Caco-2 (cell line): ENCODE measurements at regions not wholly inside any gene's neighbourhood (a gene's known extent, or its start where the extent isn't known, plus 50 kb on each side); places are given as distances from the start of the nearest gene placed in this dataset.

Experiments
- BruUV-seq: library from RNA; stranded (reverse); fragments of 400-500 nt; replicated peaks from 2 replicates; lab custom pipeline; 2021; lab: Mats Ljungman, UMichigan
- CTCF ChIA-PET: fragments of 300-600 bp; sonication (Branson Sonifier 250); formaldehyde crosslinking; loops from one replicate; lab custom pipeline; 2022; ENCODE audit warnings: antibody characterized with exemption; lab: Charles Lee
- POLR2A ChIA-PET: fragments of 300-600 bp; sonication (Branson Sonifier 250); formaldehyde crosslinking; loops from one replicate; lab custom pipeline; 2022; ENCODE audit warnings: antibody characterized with exemption; lab: Charles Lee
- DNase-seq, 2 experiments: peaks; one replicate each; pipeline versions ENCODE4 v3.0.0 to v3.0.0-alpha.2; 2020 to 2022
- H3K27me3 ChIP-seq: replicated peaks from 2 replicates; pipeline ENCODE4 v1.6.0; 2011; ENCODE audit warnings: low read length; ENCODE audit not compliant: control insufficient read depth, insufficient read depth
- H3K36me3 ChIP-seq: 2 replicates; pipeline ENCODE4 v1.5.1; 2011; ENCODE audit warnings: low read length; ENCODE audit not compliant: control insufficient read depth, insufficient read depth
- H3K4me1 ChIP-seq: fragments of 250-450 bp; sonication (Bioruptor Pico); 2 replicates; pipeline ENCODE4 v1.5.1; 2020; ENCODE audit warnings: mild to moderate bottlenecking
- H3K4me3 ChIP-seq: 2 replicates; pipeline ENCODE4 v1.5.1; 2011; ENCODE audit warnings: low read depth, mild to moderate bottlenecking, control low read depth, low read length
- H3K9me3 ChIP-seq: fragments of 250-450 bp; sonication (Bioruptor Pico); 2 replicates; pipeline ENCODE4 v1.5.1; 2020; ENCODE audit warnings: mild to moderate bottlenecking, moderate library complexity
- H3K27ac Mint-ChIP-seq: one replicate; pipeline ENCODE4 v1.8.0; 2022; ENCODE audit warnings: mixed read lengths; ENCODE audit not compliant: unreplicated experiment
- H3K27me3 Mint-ChIP-seq: one replicate; pipeline ENCODE4 v1.8.0; 2022; ENCODE audit warnings: mixed read lengths; ENCODE audit not compliant: insufficient read depth, unreplicated experiment
- H3K36me3 Mint-ChIP-seq: one replicate; pipeline ENCODE4 v1.8.0; 2022; ENCODE audit warnings: mild to moderate bottlenecking, mixed read lengths; ENCODE audit not compliant: insufficient read depth, unreplicated experiment
- H3K4me1 Mint-ChIP-seq: one replicate; pipeline ENCODE4 v1.8.0; 2022; ENCODE audit warnings: low read depth, mixed read lengths; ENCODE audit not compliant: unreplicated experiment
- H3K4me3 Mint-ChIP-seq: one replicate; pipeline ENCODE4 v1.8.0; 2022; ENCODE audit warnings: mild to moderate bottlenecking, moderate library complexity, mixed read lengths; ENCODE audit not compliant: unreplicated experiment
- H3K9me3 Mint-ChIP-seq: one replicate; pipeline ENCODE4 v1.8.0; 2022; ENCODE audit warnings: mixed read lengths; ENCODE audit not compliant: unreplicated experiment
- intact Hi-C: fragments of 100-400 bp; cut with micrococcal nuclease; formaldehyde crosslinking; loops from one replicate; pipeline ENCODE4 v1.10.0; 2022; ENCODE audit not compliant: unreplicated experiment
- TF ChIP-seq, protein P1 (sequence below), 2 experiments: fragments of 200-600 bp in 1 of 2; IDR thresholded peaks; 1 replicate in 1 of 2; 2 replicates in 1 of 2; pipeline versions ENCODE4 v1.5.1 to v1.8.0; 2011 to 2022; ENCODE audit warnings: antibody characterized with exemption in 1 of 2, control low read depth in 1 of 2, inconsistent platforms in 1 of 2, low read depth in 1 of 2, low read length in 1 of 2, mild to moderate bottlenecking in 1 of 2, moderate library complexity in 1 of 2; ENCODE audit not compliant: insufficient read depth in 1 of 2, severe bottlenecking in 1 of 2, unreplicated experiment in 1 of 2

DNA sequence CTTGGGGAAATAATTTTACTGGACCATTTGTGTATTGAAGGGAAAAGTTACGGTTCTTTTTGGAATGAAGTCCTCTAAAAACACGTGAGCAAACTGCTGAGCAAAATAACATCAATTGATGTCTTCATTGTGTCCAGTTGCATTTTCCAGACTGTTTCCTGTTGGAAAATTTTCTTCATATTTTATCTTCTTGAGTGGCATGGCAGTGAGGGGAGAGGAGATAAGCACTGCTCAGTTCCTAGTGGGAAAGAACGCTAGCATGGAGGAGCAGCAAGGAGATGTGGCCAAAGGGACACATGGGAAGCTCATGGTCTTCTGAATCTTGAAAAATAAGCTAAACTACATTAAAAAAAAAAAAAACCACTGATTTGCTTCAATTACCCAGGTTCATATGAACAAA is 776.0 kb downstream of the TFAP2A start:
- Mint-ChIP-seq H3K9me3 (no peaks in the 10 kb centered on the region), H3K36me3 (no peaks in the 10 kb centered on the region), H3K27me3 (no peaks in the 10 kb centered on the region), H3K4me1 (no peaks in the 10 kb centered on the region), H3K4me3 (no peak overlapping the region), H3K27ac (no peak overlapping the region)
- H3K27me3 ChIP-seq: no peaks in the 10 kb centered on the region
- intact Hi-C loops: no loop called here
- BruUV-seq: no TSS peak
- no peak for DNase-seq
- POLR2A ChIA-PET: no interaction called here
- H3K36me3 ChIP-seq: no peaks in the 10 kb centered on the region
- no peak overlapping the region for H3K4me3 ChIP-seq
- TF ChIP-seq, protein P1, sequence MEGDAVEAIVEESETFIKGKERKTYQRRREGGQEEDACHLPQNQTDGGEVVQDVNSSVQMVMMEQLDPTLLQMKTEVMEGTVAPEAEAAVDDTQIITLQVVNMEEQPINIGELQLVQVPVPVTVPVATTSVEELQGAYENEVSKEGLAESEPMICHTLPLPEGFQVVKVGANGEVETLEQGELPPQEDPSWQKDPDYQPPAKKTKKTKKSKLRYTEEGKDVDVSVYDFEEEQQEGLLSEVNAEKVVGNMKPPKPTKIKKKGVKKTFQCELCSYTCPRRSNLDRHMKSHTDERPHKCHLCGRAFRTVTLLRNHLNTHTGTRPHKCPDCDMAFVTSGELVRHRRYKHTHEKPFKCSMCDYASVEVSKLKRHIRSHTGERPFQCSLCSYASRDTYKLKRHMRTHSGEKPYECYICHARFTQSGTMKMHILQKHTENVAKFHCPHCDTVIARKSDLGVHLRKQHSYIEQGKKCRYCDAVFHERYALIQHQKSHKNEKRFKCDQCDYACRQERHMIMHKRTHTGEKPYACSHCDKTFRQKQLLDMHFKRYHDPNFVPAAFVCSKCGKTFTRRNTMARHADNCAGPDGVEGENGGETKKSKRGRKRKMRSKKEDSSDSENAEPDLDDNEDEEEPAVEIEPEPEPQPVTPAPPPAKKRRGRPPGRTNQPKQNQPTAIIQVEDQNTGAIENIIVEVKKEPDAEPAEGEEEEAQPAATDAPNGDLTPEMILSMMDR (IDR thresholded peaks at IDR 0.05; ENCODE audit: insufficient read depth in 1 of 2, low read depth in 1 of 2, low read length in 1 of 2, severe bottlenecking in 1 of 2, unreplicated experiment in 1 of 2): no peak
- CTCF ChIA-PET: no interaction called here
- H3K4me1 ChIP-seq: no peaks in the 10 kb centered on the region
- H3K9me3 ChIP-seq: no peaks in the 10 kb centered on the region

DNA sequence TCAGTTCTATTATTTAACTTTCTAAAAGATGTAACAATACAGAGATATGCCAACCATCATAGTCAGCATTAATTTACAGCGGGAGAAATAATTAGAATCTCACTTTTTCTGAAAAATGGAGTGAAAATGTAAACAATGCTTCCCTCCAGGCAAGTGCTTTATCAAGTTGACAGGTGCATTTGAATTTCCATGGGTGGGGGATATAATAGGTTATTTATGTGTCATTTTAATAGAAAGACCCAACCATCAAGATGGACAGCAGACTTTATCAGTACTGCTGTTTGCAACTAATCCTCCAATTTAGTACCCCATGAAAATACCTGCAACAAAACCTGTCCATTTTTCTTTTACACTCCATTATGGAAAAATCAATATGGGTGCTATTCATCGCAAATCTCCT is 780.1 kb downstream of the TFAP2A start:
- no TSS peak for BruUV-seq
- Mint-ChIP-seq H3K4me3 (no peak overlapping the region), H3K36me3 (no peaks in the 10 kb centered on the region), H3K27ac (no peak overlapping the region), H3K27me3 (no peaks in the 10 kb centered on the region), H3K9me3 (peaks cover 19% of the 10 kb centered on the region), H3K4me1 (no peaks in the 10 kb centered on the region)
- peaks cover 10% of the 10 kb centered on the region; the same call in 1 of the 2 replicates for H3K9me3 ChIP-seq
- no peaks in the 10 kb centered on the region for H3K36me3 ChIP-seq
- DNase-seq: no peak
- intact Hi-C loops: no loop called here
- ChIA-PET POLR2A (no interaction called here), CTCF (no interaction called here)
- H3K27me3 ChIP-seq: no peaks in the 10 kb centered on the region
- TF ChIP-seq, protein P1 (IDR thresholded peaks at IDR 0.05; ENCODE audit: insufficient read depth in 1 of 2, low read depth in 1 of 2, low read length in 1 of 2, severe bottlenecking in 1 of 2, unreplicated experiment in 1 of 2): no peak
- H3K4me3 ChIP-seq: no peak overlapping the region
- no peaks in the 10 kb centered on the region for H3K4me1 ChIP-seq

DNA sequence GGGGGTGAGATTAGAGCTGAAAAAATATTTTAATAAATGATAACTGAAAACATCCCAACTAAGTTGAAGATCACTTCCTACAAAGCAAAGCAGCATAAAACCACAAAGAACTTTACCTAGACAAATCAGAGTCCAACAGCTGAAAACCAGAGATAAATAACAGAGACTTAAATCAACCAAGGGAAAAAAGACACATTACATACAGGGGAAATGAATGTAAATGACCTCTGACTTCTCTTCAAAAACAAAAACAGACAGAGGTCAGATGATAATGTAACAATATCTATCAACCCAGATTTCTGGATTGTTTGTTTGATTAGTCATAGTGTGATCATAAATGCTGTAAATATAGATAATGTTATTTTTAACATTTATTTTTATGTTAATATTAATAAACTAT is 782.8 kb downstream of the TFAP2A start:
- no peak for DNase-seq
- Histone ChIP-seq H3K4me3 (no peak overlapping the region), H3K27me3 (no peaks in the 10 kb centered on the region), H3K9me3 (peaks cover 10% of the 10 kb centered on the region; the same call in 1 of the 2 replicates), H3K36me3 (no peaks in the 10 kb centered on the region), H3K4me1 (no peaks in the 10 kb centered on the region)
- intact Hi-C loops: no loop called here
- Mint-ChIP-seq H3K27ac (no peak overlapping the region), H3K4me3 (no peak overlapping the region), H3K9me3 (peaks cover 22% of the 10 kb centered on the region), H3K36me3 (no peaks in the 10 kb centered on the region), H3K4me1 (no peaks in the 10 kb centered on the region), H3K27me3 (no peaks in the 10 kb centered on the region)
- no TSS peak for BruUV-seq
- CTCF ChIA-PET: no interaction called here
- POLR2A ChIA-PET: no interaction called here
- TF ChIP-seq, protein P1 (IDR thresholded peaks at IDR 0.05; ENCODE audit: insufficient read depth in 1 of 2, low read depth in 1 of 2, low read length in 1 of 2, severe bottlenecking in 1 of 2, unreplicated experiment in 1 of 2): no peak
